GM23338 (cell line): ENCODE measurements at regions not wholly inside any gene's neighbourhood (a gene's known extent, or its start where the extent isn't known, plus 50 kb on each side); places are given as distances from the start of the nearest gene placed in this dataset.

Experiments
- ATAC-seq: fragments of 200-7000 bp; cut with Tn5 transposase; 3 replicates; pipeline ENCODE4 v1.9.1; 2020
- DNase-seq: peaks from one replicate; pipeline ENCODE4 v3.0.0-alpha.2; 2015; ENCODE audit warnings: low spot score
- H2AFZ ChIP-seq: fragments of 200-600 bp; sonication (generic); 2 replicates; pipeline ENCODE4 v1.8.0; 2016; ENCODE audit warnings: antibody characterized with exemption, mild to moderate bottlenecking, moderate library complexity
- H3F3A ChIP-seq: fragments of 200-600 bp; sonication (generic); replicated peaks from 2 replicates; pipeline ENCODE4 v1.8.0; 2017; ENCODE audit warnings: antibody characterized with exemption, mixed run types, low read depth
- H3K27ac ChIP-seq: fragments of 200-600 bp; sonication (generic); 2 replicates; pipeline ENCODE4 v1.6.1; 2016; ENCODE audit warnings: low read depth
- H3K27me3 ChIP-seq: fragments of 200-600 bp; sonication (generic); 2 replicates; pipeline ENCODE4 v1.8.0; 2016; ENCODE audit warnings: mild to moderate bottlenecking, mixed run types, moderate library complexity; ENCODE audit not compliant: insufficient read depth
- H3K36me3 ChIP-seq: fragments of 200-600 bp; sonication (generic); 2 replicates; pipeline ENCODE4 v1.8.0; 2016; ENCODE audit warnings: mild to moderate bottlenecking; ENCODE audit not compliant: insufficient read depth
- H3K4me1 ChIP-seq: fragments of 200-600 bp; sonication (generic); 2 replicates; pipeline ENCODE4 v1.8.0; 2016; ENCODE audit warnings: mild to moderate bottlenecking, moderate library complexity; ENCODE audit not compliant: insufficient read depth
- H3K4me2 ChIP-seq: fragments of 200-600 bp; sonication (generic); 2 replicates; pipeline ENCODE4 v1.7.1; 2017; ENCODE audit warnings: mixed run types
- H3K4me3 ChIP-seq: fragments of 200-600 bp; sonication (generic); 2 replicates; pipeline ENCODE4 v1.6.1; 2016; ENCODE audit warnings: mixed run types
- H3K79me2 ChIP-seq: fragments of 200-600 bp; sonication (generic); replicated peaks from 2 replicates; pipeline ENCODE4 v1.8.0; 2017; ENCODE audit warnings: mild to moderate bottlenecking; ENCODE audit not compliant: insufficient read depth
- H3K9me2 ChIP-seq: fragments of 200-600 bp; sonication (generic); 2 replicates; pipeline ENCODE4 v1.8.0; 2017; ENCODE audit not compliant: insufficient read depth
- H4K20me1 ChIP-seq: fragments of 200-600 bp; sonication (generic); replicated peaks from 2 replicates; pipeline ENCODE4 v1.8.0; 2017; ENCODE audit warnings: mild to moderate bottlenecking; ENCODE audit not compliant: insufficient read depth
- H3K27ac Mint-ChIP-seq: 2 replicates; pipeline ENCODE4 v1.8.0; 2020; ENCODE audit warnings: inconsistent platforms, mild to moderate bottlenecking, moderate library complexity, mixed read lengths
- H3K27me3 Mint-ChIP-seq: 3 replicates; pipeline ENCODE4 v1.8.0; 2022; ENCODE audit warnings: low read depth, mild to moderate bottlenecking, moderate library complexity, mixed read lengths, inconsistent platforms; ENCODE audit not compliant: insufficient read depth, poor library complexity
- H3K36me3 Mint-ChIP-seq: 3 replicates; pipeline ENCODE4 v1.8.0; 2021; ENCODE audit warnings: low read depth, mild to moderate bottlenecking, inconsistent platforms, moderate library complexity, mixed read lengths
- H3K4me1 Mint-ChIP-seq: 3 replicates; pipeline ENCODE4 v1.8.0; 2020; ENCODE audit warnings: mild to moderate bottlenecking, inconsistent platforms, mixed read lengths
- H3K4me3 Mint-ChIP-seq: 3 replicates; pipeline ENCODE4 v1.8.0; 2021; ENCODE audit warnings: moderate library complexity, mild to moderate bottlenecking, inconsistent platforms, mixed read lengths
- H3K9me3 Mint-ChIP-seq: 3 replicates; pipeline ENCODE4 v1.8.0; 2020; ENCODE audit warnings: moderate library complexity, mild to moderate bottlenecking, inconsistent platforms, mixed read lengths
- CREB1 ChIP-seq: fragments of 250-450 bp; sonication (Bioruptor Pico); IDR thresholded peaks from 2 replicates; pipeline ENCODE4 v1.5.0; 2020; ENCODE audit warnings: low read depth, mild to moderate bottlenecking, moderate library complexity
- ETS1 ChIP-seq: IDR thresholded peaks from 2 replicates; pipeline ENCODE4 v1.6.1; 2016; ENCODE audit warnings: antibody characterized with exemption
- EZH2 ChIP-seq: fragments of 200-600 bp; sonication (generic); IDR thresholded peaks from one replicate; pipeline ENCODE4 v1.8.0; 2017; ENCODE audit warnings: antibody characterized with exemption, mild to moderate bottlenecking, low read depth; ENCODE audit not compliant: unreplicated experiment
- EZH2phosphoT487 ChIP-seq: fragments of 200-600 bp; sonication (generic); IDR thresholded peaks from one replicate; pipeline ENCODE4 v1.8.1; 2018; ENCODE audit warnings: antibody characterized with exemption; ENCODE audit not compliant: unreplicated experiment
- JUNB ChIP-seq: IDR thresholded peaks from one replicate; pipeline ENCODE4 v1.6.1; 2016; ENCODE audit warnings: antibody characterized with exemption; ENCODE audit not compliant: unreplicated experiment
- POLR2AphosphoS5 ChIP-seq: IDR thresholded peaks from 2 replicates; pipeline ENCODE4 v1.6.1; 2016; ENCODE audit warnings: antibody characterized with exemption, low read depth
- REST ChIP-seq: IDR thresholded peaks from one replicate; pipeline ENCODE4 v1.6.1; 2018; ENCODE audit warnings: antibody characterized with exemption; ENCODE audit not compliant: unreplicated experiment
- STAT1 ChIP-seq: IDR thresholded peaks from one replicate; pipeline ENCODE4 v1.6.1; 2016; ENCODE audit warnings: antibody characterized with exemption; ENCODE audit not compliant: unreplicated experiment
- ZNF114 ChIP-seq: fragments of 250-450 bp; sonication (Bioruptor Pico); IDR thresholded peaks from 2 replicates; pipeline ENCODE4 v1.5.0; 2020; ENCODE audit warnings: mild to moderate bottlenecking, moderate library complexity
- ZNF331 ChIP-seq: fragments of 250-450 bp; sonication (Bioruptor Pico); IDR thresholded peaks from 2 replicates; pipeline ENCODE4 v1.5.0; 2020; ENCODE audit warnings: low read depth, mild to moderate bottlenecking, moderate library complexity
- ZNF462 ChIP-seq: fragments of 250-450 bp; sonication (Bioruptor Pico); IDR thresholded peaks from 2 replicates; pipeline ENCODE4 v1.5.0; 2020; ENCODE audit warnings: mild to moderate bottlenecking, moderate library complexity

- no peaks in the 10 kb centered on the region for H3K9me2 ChIP-seq
- peaks cover 5% of the 10 kb centered on the region; the same call in 1 of the 2 replicates for H3K4me1 ChIP-seq
- peaks cover 7% of the 10 kb centered on the region for H3K4me1 Mint-ChIP-seq
- ATAC-seq: no peak
- H3K27me3 Mint-ChIP-seq: no peaks in the 10 kb centered on the region
- H3K27ac ChIP-seq: no peak overlapping the region
- peaks cover 4% of the 10 kb centered on the region for H3K9me3 Mint-ChIP-seq
- no peak for DNase-seq
- TF ChIP-seq EZH2: no peak
- no peak for TF ChIP-seq ZNF114 (CRISPR knock-in tag)
- no peak for TF ChIP-seq CREB1
- no peak for TF ChIP-seq ZNF331 (CRISPR knock-in tag)
- no peak for TF ChIP-seq STAT1
- H3K4me3 ChIP-seq: no peak overlapping the region
- no peaks in the 10 kb centered on the region for H3K27me3 ChIP-seq
- no peak overlapping the region for H3K4me3 Mint-ChIP-seq
- no peaks in the 10 kb centered on the region for H3K36me3 ChIP-seq
- no peaks in the 10 kb centered on the region for H4K20me1 ChIP-seq
- H2AFZ ChIP-seq: no peak overlapping the region
- no peak overlapping the region for H3K27ac Mint-ChIP-seq
- H3F3A ChIP-seq: no peaks in the 10 kb centered on the region
- H3K79me2 ChIP-seq: no peaks in the 10 kb centered on the region
- H3K36me3 Mint-ChIP-seq: peaks cover 4% of the 10 kb centered on the region; the same call in 2 of the 3 replicates
- H3K4me2 ChIP-seq: no peak overlapping the region
These were observed 322.5 kb downstream of the PPARGC1A start for GRCh38 chr4:23567338-23567737.

GRCh38 chr4:23560748-23561147 lies 329.1 kb downstream of the PPARGC1A start:
- DNase-seq: no peak
- H3K27ac Mint-ChIP-seq: peak overlapping the region; percentile 72
- TF ChIP-seq ETS1: no peak
- no peak for TF ChIP-seq EZH2
- TF ChIP-seq POLR2AphosphoS5: no peak
- no peak for TF ChIP-seq JUNB
- no peak for TF ChIP-seq EZH2phosphoT487
- TF ChIP-seq ZNF114 (CRISPR knock-in tag): no peak
- no peak for TF ChIP-seq STAT1
- TF ChIP-seq ZNF331 (CRISPR knock-in tag): no peak
- no peak for TF ChIP-seq REST
- TF ChIP-seq ZNF462 (CRISPR knock-in tag): no peak

More at GRCh38 chr4:23560748-23561147, 329.1 kb downstream of the PPARGC1A start:
- peaks cover 3% of the 10 kb centered on the region; the same call in 1 of the 3 replicates for H3K36me3 Mint-ChIP-seq
- no peaks in the 10 kb centered on the region for H3K27me3 Mint-ChIP-seq
- peak; percentile 33; the same call in 2 of the 3 replicates for ATAC-seq
- H3K4me3 Mint-ChIP-seq: no peak overlapping the region
- no peaks in the 10 kb centered on the region for H3K27me3 ChIP-seq
- peaks cover 39% of the 10 kb centered on the region for H3K4me1 Mint-ChIP-seq
- no peaks in the 10 kb centered on the region for H3F3A ChIP-seq
- H3K9me3 Mint-ChIP-seq: 0 out of 3 replicates have a peak, but pooled peaks cover 3% of the 10 kb centered on the region
- H3K79me2 ChIP-seq: no peaks in the 10 kb centered on the region
- peaks cover 6% of the 10 kb centered on the region; the same call in 1 of the 2 replicates for H3K9me2 ChIP-seq
- H3K4me2 ChIP-seq: peak overlapping the region; percentile 58
- no peak overlapping the region for H3K27ac ChIP-seq
- peaks cover 46% of the 10 kb centered on the region for H3K4me1 ChIP-seq
- no peaks in the 10 kb centered on the region for H4K20me1 ChIP-seq
- no peaks in the 10 kb centered on the region for H3K36me3 ChIP-seq
- H2AFZ ChIP-seq: no peak overlapping the region
- no peak overlapping the region for H3K4me3 ChIP-seq
